ENCODE measurements at regions not wholly inside any gene's neighbourhood (a gene's known extent, or its start where the extent isn't known, plus 50 kb on each side); places are given as distances from the start of the nearest gene placed in this dataset.

GRCh38 chr20:53718142-53719021 lies 124.7 kb upstream of the ZNF217 start:
- TF ChIP-seq CTCF (IDR thresholded peaks at IDR 0.05) (no peak), POLR2AphosphoS5 (IDR thresholded peaks at IDR 0.05) (no peak)

All from breast epithelium (tissue), 3 donors.